ENCODE measurements at regions not wholly inside any gene's neighbourhood (a gene's known extent, or its start where the extent isn't known, plus 50 kb on each side); places are given as distances from the start of the nearest gene placed in this dataset.

DNA sequence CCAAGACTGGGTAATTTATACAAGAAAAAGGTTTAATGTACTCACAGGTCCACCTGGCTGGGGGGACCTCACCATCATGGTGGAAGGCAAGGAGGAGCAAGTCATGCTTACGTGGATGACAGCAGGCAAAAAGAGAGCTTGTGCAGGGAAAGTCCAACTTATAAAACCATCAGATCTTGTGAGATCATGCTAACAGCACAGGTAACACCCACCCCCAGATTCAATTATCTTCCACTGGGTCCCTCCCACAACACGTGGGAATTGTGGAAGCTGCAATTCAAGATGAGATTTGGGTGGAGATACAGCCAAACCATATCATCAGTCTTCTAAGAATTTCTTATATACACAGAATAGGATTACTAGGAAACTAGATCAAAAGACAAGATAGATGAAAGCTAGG lies 555.6 kb downstream of the PRR16 start:
- no peak overlapping the region for H2AFZ ChIP-seq (ENCODE audit: insufficient read depth, low read depth, low read length, poor library complexity, severe bottlenecking)
- intact Hi-C loops (cut with micrococcal nuclease), result no loop called here
- no peaks in the 10 kb centered on the region for H3K27me3 Mint-ChIP-seq
- H3K36me3 ChIP-seq (replicated peaks in 1 of 2; ENCODE audit: control extremely low read depth in 1 of 2, control insufficient read depth in 1 of 2, extremely low read depth in 1 of 2, insufficient read depth in 2 of 2, low read length in 1 of 2), result no peaks in the 10 kb centered on the region
- H3K79me2 ChIP-seq (ENCODE audit: control insufficient read depth, insufficient read depth, low read length), result no peaks in the 10 kb centered on the region
- no peaks in the 10 kb centered on the region for H3K9me3 Mint-ChIP-seq (ENCODE audit: insufficient read depth)
- ATAC-seq (ENCODE audit: low read depth) (no peak), DNase-seq (no peak)
- no peaks in the 10 kb centered on the region for H3K27me3 ChIP-seq (replicated peaks in 1 of 4; ENCODE audit: control extremely low read depth in 1 of 4, control insufficient read depth in 3 of 4, insufficient read depth in 4 of 4, low read length in 3 of 4)
- CTCF ChIA-PET, result no interaction called here
- H3K4me2 ChIP-seq (replicated peaks; ENCODE audit: low read depth, low read length, poor library complexity, severe bottlenecking), result no peak overlapping the region
- no CpG with 5 or more reads among the region's 2 CpGs for WGBS (ENCODE audit: insufficient coverage)
- H3K4me3 ChIP-seq (ENCODE audit: control extremely low read depth in 1 of 5, extremely low read depth in 1 of 5, insufficient read depth in 1 of 5, low read depth in 2 of 5, low read length in 4 of 5), result no peak overlapping the region
- H4K20me1 ChIP-seq (ENCODE audit: control insufficient read depth, insufficient read depth, low read length, poor library complexity, severe bottlenecking), result no peaks in the 10 kb centered on the region
- no peak overlapping the region for H3K27ac ChIP-seq (ENCODE audit: low read length in 2 of 2)
- no peaks in the 10 kb centered on the region for H3K4me1 ChIP-seq (ENCODE audit: control insufficient read depth in 2 of 2, insufficient read depth in 2 of 2, low read length in 2 of 2)
- H3K9me3 ChIP-seq (ENCODE audit: control extremely low read depth in 1 of 3, control insufficient read depth in 2 of 3, insufficient read depth in 1 of 3, low read length in 2 of 3), result no peaks in the 10 kb centered on the region
- TF ChIP-seq EZH2 (IDR thresholded peaks at IDR 0.05; ENCODE audit: borderline replicate concordance, insufficient read depth, low read depth, low read length, poor library complexity, severe bottlenecking), result no peak
- TF ChIP-seq, protein P1, sequence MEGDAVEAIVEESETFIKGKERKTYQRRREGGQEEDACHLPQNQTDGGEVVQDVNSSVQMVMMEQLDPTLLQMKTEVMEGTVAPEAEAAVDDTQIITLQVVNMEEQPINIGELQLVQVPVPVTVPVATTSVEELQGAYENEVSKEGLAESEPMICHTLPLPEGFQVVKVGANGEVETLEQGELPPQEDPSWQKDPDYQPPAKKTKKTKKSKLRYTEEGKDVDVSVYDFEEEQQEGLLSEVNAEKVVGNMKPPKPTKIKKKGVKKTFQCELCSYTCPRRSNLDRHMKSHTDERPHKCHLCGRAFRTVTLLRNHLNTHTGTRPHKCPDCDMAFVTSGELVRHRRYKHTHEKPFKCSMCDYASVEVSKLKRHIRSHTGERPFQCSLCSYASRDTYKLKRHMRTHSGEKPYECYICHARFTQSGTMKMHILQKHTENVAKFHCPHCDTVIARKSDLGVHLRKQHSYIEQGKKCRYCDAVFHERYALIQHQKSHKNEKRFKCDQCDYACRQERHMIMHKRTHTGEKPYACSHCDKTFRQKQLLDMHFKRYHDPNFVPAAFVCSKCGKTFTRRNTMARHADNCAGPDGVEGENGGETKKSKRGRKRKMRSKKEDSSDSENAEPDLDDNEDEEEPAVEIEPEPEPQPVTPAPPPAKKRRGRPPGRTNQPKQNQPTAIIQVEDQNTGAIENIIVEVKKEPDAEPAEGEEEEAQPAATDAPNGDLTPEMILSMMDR (IDR thresholded peaks at IDR 0.05), result no peak
- POLR2A ChIA-PET, result no interaction called here
- H3K4me1 Mint-ChIP-seq, result no peaks in the 10 kb centered on the region
- H3K27ac Mint-ChIP-seq, result no peak overlapping the region
- H3K9ac ChIP-seq (ENCODE audit: low read length), result no peak overlapping the region
- no peak overlapping the region for H3K4me3 Mint-ChIP-seq

DNA sequence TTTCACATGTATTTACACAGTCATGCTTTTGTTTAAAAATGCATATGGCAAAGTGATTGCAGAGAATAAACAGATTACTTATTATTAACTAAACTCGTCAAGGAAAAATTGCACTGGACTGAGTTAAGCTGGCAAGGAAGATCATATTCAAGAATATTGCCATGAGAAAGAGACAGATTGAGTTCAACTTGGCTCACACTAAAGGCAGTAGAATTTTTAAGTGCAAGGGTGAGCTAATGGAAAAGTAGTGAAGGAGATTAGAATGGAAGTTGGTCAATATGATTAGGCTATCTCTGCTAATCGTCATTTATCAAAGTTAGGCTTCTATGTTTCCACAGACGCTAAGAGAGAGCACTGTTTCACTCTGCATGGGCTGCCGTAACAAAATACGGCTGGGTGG lies 557.6 kb downstream of the PRR16 start:
- no peak for DNase-seq
- no peaks in the 10 kb centered on the region for H4K20me1 ChIP-seq (ENCODE audit: control insufficient read depth, insufficient read depth, low read length, poor library complexity, severe bottlenecking)
- no peak overlapping the region for H3K4me3 ChIP-seq (ENCODE audit: control extremely low read depth in 1 of 5, extremely low read depth in 1 of 5, insufficient read depth in 1 of 5, low read depth in 2 of 5, low read length in 4 of 5)
- TF ChIP-seq, protein P1 (IDR thresholded peaks at IDR 0.05), result no peak
- no peak for TF ChIP-seq EZH2 (IDR thresholded peaks at IDR 0.05; ENCODE audit: borderline replicate concordance, insufficient read depth, low read depth, low read length, poor library complexity, severe bottlenecking)
- no peaks in the 10 kb centered on the region for H3K79me2 ChIP-seq (ENCODE audit: control insufficient read depth, insufficient read depth, low read length)
- no peaks in the 10 kb centered on the region for H3K36me3 ChIP-seq (replicated peaks in 1 of 2; ENCODE audit: control extremely low read depth in 1 of 2, control insufficient read depth in 1 of 2, extremely low read depth in 1 of 2, insufficient read depth in 2 of 2, low read length in 1 of 2)
- no peaks in the 10 kb centered on the region for H3K9me3 Mint-ChIP-seq (ENCODE audit: insufficient read depth)
- no peaks in the 10 kb centered on the region for H3K27me3 ChIP-seq (replicated peaks in 1 of 4; ENCODE audit: control extremely low read depth in 1 of 4, control insufficient read depth in 3 of 4, insufficient read depth in 4 of 4, low read length in 3 of 4)
- ATAC-seq (ENCODE audit: low read depth), result no peak
- H3K4me1 ChIP-seq (ENCODE audit: control insufficient read depth in 2 of 2, insufficient read depth in 2 of 2, low read length in 2 of 2), result no peaks in the 10 kb centered on the region
- 95% methylated on average over 4 of the region's 5 CpGs for WGBS (ENCODE audit: insufficient coverage)
- H3K9ac ChIP-seq (ENCODE audit: low read length), result no peak overlapping the region
- no peak overlapping the region for H3K27ac Mint-ChIP-seq
- H3K4me1 Mint-ChIP-seq, result no peaks in the 10 kb centered on the region
- ChIA-PET POLR2A (no interaction called here), CTCF (no interaction called here)
- intact Hi-C loops (cut with micrococcal nuclease), result no loop called here
- H3K9me3 ChIP-seq (ENCODE audit: control extremely low read depth in 1 of 3, control insufficient read depth in 2 of 3, insufficient read depth in 1 of 3, low read length in 2 of 3), result no peaks in the 10 kb centered on the region
- H3K4me2 ChIP-seq (replicated peaks; ENCODE audit: low read depth, low read length, poor library complexity, severe bottlenecking), result no peak overlapping the region
- no peak overlapping the region for H3K27ac ChIP-seq (ENCODE audit: low read length in 2 of 2)
- no peak overlapping the region for H3K4me3 Mint-ChIP-seq
- no peaks in the 10 kb centered on the region for H3K27me3 Mint-ChIP-seq
- no peak overlapping the region for H2AFZ ChIP-seq (ENCODE audit: insufficient read depth, low read depth, low read length, poor library complexity, severe bottlenecking)

Data from B cell (primary cell).